Sigmoid colon (tissue), 4 donors: ENCODE measurements at regions not wholly inside any gene's neighbourhood (a gene's known extent, or its start where the extent isn't known, plus 50 kb on each side); places are given as distances from the start of the nearest gene placed in this dataset.

Experiments
- CTCF ChIP-seq, 4 experiments: fragments of 450-650 bp in 3 of 4; fragments of 200-600 bp in 1 of 4; IDR thresholded peaks; one replicate each; pipeline ENCODE4 v1.5.1; 2016 to 2019; ENCODE audit warnings: antibody characterized with exemption in 4 of 4, mild to moderate bottlenecking in 3 of 4, moderate library complexity in 2 of 4
- EP300 ChIP-seq, 4 donors: sonication (generic); formaldehyde crosslinking; IDR thresholded peaks; one replicate each; pipeline ENCODE4 v1.6.1; 2017; ENCODE audit warnings: antibody characterized with exemption in 4 of 4
- POLR2A ChIP-seq, 2 donors: fragments of 450-650 bp; IDR thresholded peaks; one replicate each; pipeline ENCODE4 v1.6.1; 2016; ENCODE audit warnings: antibody characterized with exemption in 2 of 2, mild to moderate bottlenecking in 2 of 2, moderate library complexity in 2 of 2
- POLR2AphosphoS5 ChIP-seq, 4 donors: sonication (generic); formaldehyde crosslinking; IDR thresholded peaks; one replicate each; pipeline ENCODE4 v1.6.1; 2017; ENCODE audit warnings: antibody characterized with exemption in 4 of 4

- no peak for TF ChIP-seq CTCF (IDR thresholded peaks at IDR 0.05)
- TF ChIP-seq POLR2A (IDR thresholded peaks at IDR 0.05), result no peak
- no peak for TF ChIP-seq EP300 (IDR thresholded peaks at IDR 0.05)
- TF ChIP-seq POLR2AphosphoS5 (IDR thresholded peaks at IDR 0.05), result no peak
Observed at GRCh38 chr5:9728261-9728660, 98.1 kb upstream of the TAS2R1 start.
